Colonic mucosa (tissue), 4 donors: ENCODE measurements at regions not wholly inside any gene's neighbourhood (a gene's known extent, or its start where the extent isn't known, plus 50 kb on each side); places are given as distances from the start of the nearest gene placed in this dataset.

Experiments used
- DNase-seq: peaks from one replicate; pipeline ENCODE4 v3.0.0-alpha.2; 2020
- H3K27ac ChIP-seq: fragments of 200-600 bp; one replicate; pipeline ENCODE4 v1.8.0; 2021
- H3K27me3 ChIP-seq: fragments of 200-600 bp; one replicate; pipeline ENCODE4 v1.8.0; 2021
- H3K36me3 ChIP-seq: fragments of 200-600 bp; one replicate; pipeline ENCODE4 v1.8.0; 2021
- H3K4me1 ChIP-seq: fragments of 200-600 bp; one replicate; pipeline ENCODE4 v1.8.0; 2021; ENCODE audit warnings: mild to moderate bottlenecking
- H3K4me3 ChIP-seq: fragments of 200-600 bp; one replicate; pipeline ENCODE4 v1.8.0; 2021
- H3K9ac ChIP-seq, 2 donors: one replicate each; pipeline ENCODE4 v1.7.0; 2013; ENCODE audit warnings: control low read depth in 2 of 2, low read depth in 2 of 2, low read length in 2 of 2
- H3K9me3 ChIP-seq: fragments of 200-600 bp; one replicate; pipeline ENCODE4 v1.8.0; 2021
- intact Hi-C: fragments of 100-400 bp; cut with DNase I; formaldehyde crosslinking; loops from one replicate; pipeline ENCODE4 v1.14.1; 2022
- TF ChIP-seq, protein P1 (sequence below): fragments of 200-600 bp; IDR thresholded peaks from one replicate; pipeline ENCODE4 v1.8.0; 2022; ENCODE audit warnings: antibody characterized with exemption, mild to moderate bottlenecking
- donor health status: healthy.
- donor health status: DM: no; HTN: no; CAD: no.
- donor health status: DM: no; HTN: no; CAD: no.

DNA sequence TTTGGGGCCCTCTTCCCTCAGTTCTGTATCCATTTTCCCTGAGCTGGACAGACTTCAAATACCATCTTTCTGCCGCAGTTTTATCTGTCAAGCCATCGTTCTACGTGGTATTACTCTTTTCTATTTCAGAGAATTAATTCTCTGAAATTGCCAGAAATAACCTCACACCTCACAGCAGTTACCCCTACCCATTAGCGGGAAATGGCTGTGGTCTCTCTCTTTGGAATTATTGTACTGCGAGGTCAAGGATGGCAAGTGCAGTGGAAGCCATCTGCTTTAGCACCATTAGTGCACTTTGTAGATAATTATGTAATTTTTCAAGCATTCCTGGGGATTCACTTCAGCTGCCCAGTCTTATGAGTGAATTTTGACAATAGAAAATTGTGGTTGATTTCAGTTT lies 147.8 kb upstream of the CDH4 start:
- no peaks in the 10 kb centered on the region for H3K27me3 ChIP-seq
- H3K9ac ChIP-seq: no peak overlapping the region
- TF ChIP-seq, protein P1, sequence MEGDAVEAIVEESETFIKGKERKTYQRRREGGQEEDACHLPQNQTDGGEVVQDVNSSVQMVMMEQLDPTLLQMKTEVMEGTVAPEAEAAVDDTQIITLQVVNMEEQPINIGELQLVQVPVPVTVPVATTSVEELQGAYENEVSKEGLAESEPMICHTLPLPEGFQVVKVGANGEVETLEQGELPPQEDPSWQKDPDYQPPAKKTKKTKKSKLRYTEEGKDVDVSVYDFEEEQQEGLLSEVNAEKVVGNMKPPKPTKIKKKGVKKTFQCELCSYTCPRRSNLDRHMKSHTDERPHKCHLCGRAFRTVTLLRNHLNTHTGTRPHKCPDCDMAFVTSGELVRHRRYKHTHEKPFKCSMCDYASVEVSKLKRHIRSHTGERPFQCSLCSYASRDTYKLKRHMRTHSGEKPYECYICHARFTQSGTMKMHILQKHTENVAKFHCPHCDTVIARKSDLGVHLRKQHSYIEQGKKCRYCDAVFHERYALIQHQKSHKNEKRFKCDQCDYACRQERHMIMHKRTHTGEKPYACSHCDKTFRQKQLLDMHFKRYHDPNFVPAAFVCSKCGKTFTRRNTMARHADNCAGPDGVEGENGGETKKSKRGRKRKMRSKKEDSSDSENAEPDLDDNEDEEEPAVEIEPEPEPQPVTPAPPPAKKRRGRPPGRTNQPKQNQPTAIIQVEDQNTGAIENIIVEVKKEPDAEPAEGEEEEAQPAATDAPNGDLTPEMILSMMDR: no peak
- H3K9me3 ChIP-seq: no peaks in the 10 kb centered on the region
- no peak overlapping the region for H3K4me3 ChIP-seq
- H3K27ac ChIP-seq: no peak overlapping the region
- DNase-seq: no peak
- H3K4me1 ChIP-seq: no peaks in the 10 kb centered on the region
- no peaks in the 10 kb centered on the region for H3K36me3 ChIP-seq
- intact Hi-C loops: no loop called here

DNA sequence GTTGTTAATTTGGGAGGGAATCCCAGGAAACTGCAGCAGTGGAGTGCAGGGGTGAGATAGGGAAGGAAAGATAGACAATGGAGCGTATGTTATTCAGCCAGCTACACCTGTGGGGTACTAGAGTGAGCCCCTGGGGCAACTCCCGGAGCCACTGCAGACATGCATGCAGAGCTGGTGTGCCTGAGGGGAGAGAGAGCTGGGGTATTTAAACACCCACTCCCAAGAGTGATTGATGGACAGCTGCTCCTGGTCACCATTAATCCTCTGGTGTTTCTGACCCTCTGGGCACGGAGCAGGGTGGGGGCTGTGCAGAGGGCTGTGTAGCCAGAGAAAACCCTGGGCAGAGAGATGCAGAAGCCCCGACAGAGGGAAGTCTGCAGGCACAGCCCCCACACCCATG lies 146.7 kb upstream of the CDH4 start:
- H3K4me3 ChIP-seq: no peak overlapping the region
- H3K9me3 ChIP-seq: no peaks in the 10 kb centered on the region
- no peaks in the 10 kb centered on the region for H3K4me1 ChIP-seq
- no peak overlapping the region for H3K27ac ChIP-seq
- H3K9ac ChIP-seq: no peak overlapping the region
- no peak for DNase-seq
- intact Hi-C loops: no loop called here
- TF ChIP-seq, protein P1: no peak
- H3K27me3 ChIP-seq: no peaks in the 10 kb centered on the region
- H3K36me3 ChIP-seq: no peaks in the 10 kb centered on the region

DNA sequence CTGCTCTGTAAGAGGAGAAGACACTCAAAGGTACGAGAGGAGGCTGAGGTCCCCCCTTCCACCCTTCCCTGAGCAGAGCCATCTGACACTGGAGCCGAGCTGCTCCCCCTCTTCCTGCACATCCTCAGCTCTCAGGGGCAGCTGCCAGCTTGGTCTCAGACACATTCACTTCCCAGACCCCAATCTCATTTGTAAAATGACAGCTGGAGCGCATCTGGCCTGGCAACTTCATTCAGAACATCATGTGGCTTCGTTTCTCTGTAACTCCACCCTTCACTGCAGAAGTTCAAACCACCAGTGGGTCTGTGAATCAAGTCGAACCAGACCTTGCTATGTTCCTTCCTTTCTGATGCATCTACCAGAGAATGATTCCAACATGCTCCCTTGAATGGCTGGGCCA lies 145.6 kb upstream of the CDH4 start:
- Histone ChIP-seq H3K4me1 (no peaks in the 10 kb centered on the region), H3K4me3 (no peak overlapping the region), H3K27ac (no peak overlapping the region), H3K9ac (no peak overlapping the region), H3K9me3 (no peaks in the 10 kb centered on the region), H3K27me3 (no peaks in the 10 kb centered on the region), H3K36me3 (no peaks in the 10 kb centered on the region)
- TF ChIP-seq, protein P1: no peak
- DNase-seq: no peak
- intact Hi-C loops: no loop called here

DNA sequence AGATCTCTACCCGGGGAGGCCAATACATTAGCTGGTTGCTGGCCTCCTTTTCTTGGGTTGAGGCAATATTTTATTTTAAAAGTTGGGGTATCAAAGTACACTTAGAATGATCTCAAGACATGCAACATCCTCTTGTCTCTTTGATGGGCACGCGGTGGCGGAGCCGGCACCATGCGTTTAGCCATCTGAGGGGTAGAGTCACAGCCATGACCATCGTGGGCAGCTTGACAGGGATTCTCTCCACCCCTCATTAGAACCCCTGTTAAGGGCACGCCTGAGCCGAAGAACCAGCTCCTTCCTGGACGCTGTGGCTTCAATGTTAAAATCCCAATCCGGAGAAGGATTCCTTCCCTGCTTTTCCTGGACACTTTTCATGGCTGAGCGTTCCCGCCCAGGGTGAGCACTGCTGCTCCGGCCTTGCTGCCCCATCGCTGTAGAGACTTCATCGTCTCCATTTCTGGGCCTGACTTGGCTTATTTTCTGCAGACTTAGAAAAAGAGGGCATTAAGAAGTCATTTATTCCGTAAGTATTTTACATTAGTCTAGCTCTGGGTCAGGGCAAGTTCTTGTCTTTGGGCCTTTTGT lies 142.7 kb upstream of the CDH4 start:
- Histone ChIP-seq H3K4me1 (no peaks in the 10 kb centered on the region), H3K9ac (no peak overlapping the region), H3K27ac (no peak overlapping the region), H3K27me3 (no peaks in the 10 kb centered on the region), H3K36me3 (no peaks in the 10 kb centered on the region), H3K9me3 (no peaks in the 10 kb centered on the region), H3K4me3 (no peak overlapping the region)
- intact Hi-C loops: no loop called here
- DNase-seq: no peak
- TF ChIP-seq, protein P1: no peak

DNA sequence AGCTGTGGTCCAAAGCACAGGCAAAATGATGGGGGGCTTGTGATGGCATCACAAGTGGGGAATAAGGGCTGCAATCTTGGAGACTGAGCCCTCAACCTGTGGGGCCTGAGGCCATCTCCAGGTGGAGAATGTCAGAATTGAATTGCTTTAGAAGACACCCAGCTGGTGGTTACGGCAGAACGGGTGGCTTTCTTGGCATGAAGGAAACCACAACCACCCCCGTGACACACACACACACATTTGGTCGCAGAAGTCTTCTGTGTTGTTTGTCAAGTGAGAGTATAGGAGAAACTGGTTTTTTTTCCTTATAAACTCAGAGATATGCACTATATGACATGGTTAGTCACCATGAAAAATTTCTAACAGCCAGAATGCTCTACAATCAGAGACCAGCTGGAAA lies 139.5 kb upstream of the CDH4 start:
- no peaks in the 10 kb centered on the region for H3K9me3 ChIP-seq
- H3K9ac ChIP-seq: no peak overlapping the region
- no peak for DNase-seq
- no peaks in the 10 kb centered on the region for H3K27me3 ChIP-seq
- TF ChIP-seq, protein P1: no peak
- H3K36me3 ChIP-seq: no peaks in the 10 kb centered on the region
- H3K4me1 ChIP-seq: no peaks in the 10 kb centered on the region
- no peak overlapping the region for H3K4me3 ChIP-seq
- H3K27ac ChIP-seq: no peak overlapping the region
- intact Hi-C loops: loop anchor here (10.0 kb wide), 1 partner anchor 898 kb away; no protein-coding TSS in a partner anchor
